ENCODE measurements at regions not wholly inside any gene's neighbourhood (a gene's known extent, or its start where the extent isn't known, plus 50 kb on each side); places are given as distances from the start of the nearest gene placed in this dataset.
A peak's percentile ranks its signal among the peaks of the same experiment; 100 is the strongest.
"Not testable (repeated sequence)": the region's sequence is repeated elsewhere in the genome, so short reads cannot be mapped to it uniquely, and the experiment has no call there.

DNA sequence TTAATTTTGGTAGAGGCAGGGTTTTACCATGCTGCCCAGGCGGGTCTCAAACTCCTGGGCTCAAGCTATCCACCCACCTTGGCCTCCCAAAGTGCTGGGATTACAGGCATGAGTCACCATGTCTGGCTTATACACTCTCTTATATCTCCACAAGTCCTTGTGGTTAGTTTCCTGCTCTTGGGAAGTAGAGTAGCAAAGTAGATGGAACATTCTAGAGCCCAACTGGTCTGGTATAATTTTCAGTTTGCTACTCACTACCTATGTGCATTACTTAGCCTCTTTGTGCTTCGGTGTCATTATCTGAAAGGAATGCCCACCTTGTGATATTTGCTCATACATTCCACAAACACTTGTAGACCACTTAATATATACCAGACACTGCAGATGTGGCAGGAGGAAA is 96.6 kb upstream of the IPO9 start:
- Mint-ChIP-seq H3K36me3 (no peaks in the 10 kb centered on the region), H3K4me3 (no peak overlapping the region), H3K27ac (no peak overlapping the region), H3K4me1 (no peaks in the 10 kb centered on the region), H3K9me3 (ENCODE audit: low read depth) (no peaks in the 10 kb centered on the region), H3K27me3 (peaks cover 11% of the 10 kb centered on the region)
- no peak for ATAC-seq
- no peak for DNase-seq
- CTCF ChIA-PET: no interaction called here

DNA sequence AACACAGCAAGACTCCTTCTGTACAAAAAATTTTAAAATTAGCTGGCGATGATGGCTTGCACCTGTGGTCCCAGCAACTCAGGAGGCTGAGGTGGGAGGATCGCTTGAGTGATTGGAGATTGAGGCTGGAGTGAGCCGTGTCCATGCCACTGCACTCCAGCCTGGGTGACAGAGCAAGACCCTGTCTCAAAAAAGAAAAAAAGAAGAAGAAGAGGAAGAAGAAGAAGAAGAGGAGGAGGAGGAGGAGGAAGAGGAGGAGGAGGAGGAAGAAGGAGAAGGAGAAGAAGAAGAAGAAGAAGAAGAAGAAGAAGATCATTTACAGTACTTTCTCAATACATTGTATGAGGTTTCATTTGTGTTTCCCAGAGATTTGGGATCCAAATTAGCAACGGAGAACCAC is 94.7 kb upstream of the IPO9 start:
- not testable (repeated sequence) for H3K36me3 Mint-ChIP-seq; H3K9me3 Mint-ChIP-seq (ENCODE audit: low read depth); H3K27ac Mint-ChIP-seq; H3K4me1 Mint-ChIP-seq; DNase-seq; ATAC-seq; H3K4me3 Mint-ChIP-seq
- peaks cover 21% of the 10 kb centered on the region for H3K27me3 Mint-ChIP-seq
- CTCF ChIA-PET: interaction anchor here (2.0 kb wide), 1 partner anchor 95 kb away, joined by 4 read pairs; the partner anchor contains the start of gene IPO9

DNA sequence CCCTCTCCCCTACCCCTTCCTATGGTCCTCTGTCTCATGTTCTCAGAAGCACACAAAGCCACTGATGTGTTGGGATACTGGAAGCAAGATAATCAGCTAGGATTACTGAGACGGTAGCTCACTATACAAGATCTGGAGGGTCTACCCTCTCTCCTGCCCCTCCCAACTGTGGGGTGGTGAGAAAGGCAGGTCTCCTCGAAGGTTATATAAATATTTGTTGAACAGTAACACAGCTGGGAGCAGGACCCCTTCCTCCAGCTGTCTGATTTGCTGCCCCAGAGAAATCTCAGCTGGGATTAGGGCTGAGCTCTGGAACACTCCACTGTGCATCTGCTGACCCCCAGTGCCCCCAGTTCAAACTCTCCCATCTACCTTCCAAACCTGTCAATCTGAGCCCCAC is 94.2 kb upstream of the IPO9 start:
- Mint-ChIP-seq H3K36me3 (no peaks in the 10 kb centered on the region), H3K27me3 (peaks cover 26% of the 10 kb centered on the region), H3K4me3 (no peak overlapping the region), H3K27ac (no peak overlapping the region), H3K9me3 (ENCODE audit: low read depth) (no peaks in the 10 kb centered on the region), H3K4me1 (peaks cover 2% of the 10 kb centered on the region)
- DNase-seq: no peak
- ATAC-seq: no peak
- CTCF ChIA-PET: interaction anchor here (2.0 kb wide), 1 partner anchor 94 kb away, joined by 4 read pairs; the partner anchor contains the start of gene IPO9

DNA sequence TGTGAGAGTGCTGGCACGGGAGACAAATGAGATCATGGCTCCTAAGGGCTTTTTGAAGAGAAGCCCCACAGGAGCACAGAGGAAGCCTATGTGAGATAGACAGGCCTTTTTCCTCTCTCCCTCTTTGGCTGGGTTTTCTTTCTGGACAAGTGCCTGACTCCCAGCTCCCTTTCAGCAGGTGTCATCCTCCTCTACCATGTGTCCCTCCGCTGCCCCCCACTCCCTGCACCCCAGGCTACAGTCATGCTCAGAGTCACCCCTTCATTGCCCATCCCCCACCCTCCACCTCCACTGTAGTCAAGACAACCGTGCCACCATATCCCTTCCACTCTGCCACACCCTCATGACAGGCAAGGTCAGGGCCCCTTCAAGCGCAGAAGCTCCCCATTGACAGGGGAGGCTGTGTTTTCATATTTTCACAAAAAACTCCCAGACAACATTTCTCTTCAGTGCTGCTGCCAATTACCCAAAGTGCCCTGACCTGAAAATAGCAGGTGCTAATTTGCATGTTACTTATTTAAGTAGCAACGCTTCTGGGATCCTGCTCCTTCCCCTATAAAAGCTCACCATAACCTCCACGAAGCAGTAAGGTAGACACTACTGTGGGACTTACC is 92.1 kb upstream of the IPO9 start:
- no peak overlapping the region for H3K4me3 Mint-ChIP-seq
- peaks cover 8% of the 10 kb centered on the region for H3K4me1 Mint-ChIP-seq
- no peaks in the 10 kb centered on the region for H3K9me3 Mint-ChIP-seq (ENCODE audit: low read depth)
- ATAC-seq (no peak), DNase-seq (no peak)
- no peak overlapping the region for H3K27ac Mint-ChIP-seq
- CTCF ChIA-PET: interaction anchor here (1.0 to 1.7 kb wide), 3 partner anchors 24 to 28 kb away, joined by 3 to 6 read pairs (median 3); no protein-coding TSS in a partner anchor
- no peaks in the 10 kb centered on the region for H3K36me3 Mint-ChIP-seq
- peaks cover 46% of the 10 kb centered on the region for H3K27me3 Mint-ChIP-seq

DNA sequence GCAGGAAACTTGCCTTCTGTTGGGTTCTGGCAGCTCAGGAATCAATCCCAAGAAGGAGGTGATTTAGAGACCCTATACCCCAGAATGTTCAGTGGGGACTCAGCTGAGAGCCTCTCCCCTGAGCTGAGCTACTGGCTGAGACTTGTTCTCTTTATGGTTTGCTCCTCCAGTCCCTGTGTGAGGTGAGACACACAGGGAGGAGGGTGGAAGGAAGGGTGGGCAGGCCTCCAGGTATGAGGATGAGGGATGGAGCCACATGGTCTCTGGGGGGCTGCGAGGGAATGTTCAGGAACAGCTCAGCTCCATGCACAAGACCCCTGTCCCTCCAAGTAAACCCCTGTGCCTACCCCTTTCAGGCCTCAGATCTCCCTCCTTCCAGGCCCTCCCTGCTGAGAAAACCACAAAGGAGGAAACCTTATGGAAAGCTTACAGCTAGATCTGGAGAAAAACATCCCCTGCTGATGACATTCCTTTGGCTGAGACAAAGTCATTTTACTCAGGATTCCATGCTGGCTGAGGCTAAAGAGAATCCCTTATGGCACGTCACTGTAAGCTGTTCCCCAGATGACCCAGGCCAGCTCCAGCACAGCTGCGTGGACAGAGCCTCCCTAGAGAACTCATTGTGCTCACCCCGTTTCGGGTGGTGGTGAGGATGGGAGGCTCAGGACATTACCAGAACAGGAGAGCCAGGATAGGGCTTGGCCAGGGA is 91.5 kb upstream of the IPO9 start:
- ATAC-seq (no peak), DNase-seq (no peak)
- Mint-ChIP-seq H3K4me1 (peaks cover 10% of the 10 kb centered on the region), H3K9me3 (ENCODE audit: low read depth) (no peaks in the 10 kb centered on the region), H3K27ac (no peak overlapping the region), H3K4me3 (no peak overlapping the region), H3K36me3 (no peaks in the 10 kb centered on the region), H3K27me3 (peaks cover 49% of the 10 kb centered on the region)
- CTCF ChIA-PET: interaction anchor here (1.0 to 1.7 kb wide), 2 partner anchors 23 to 28 kb away, joined by 3 to 6 read pairs; no protein-coding TSS in a partner anchor

DNA sequence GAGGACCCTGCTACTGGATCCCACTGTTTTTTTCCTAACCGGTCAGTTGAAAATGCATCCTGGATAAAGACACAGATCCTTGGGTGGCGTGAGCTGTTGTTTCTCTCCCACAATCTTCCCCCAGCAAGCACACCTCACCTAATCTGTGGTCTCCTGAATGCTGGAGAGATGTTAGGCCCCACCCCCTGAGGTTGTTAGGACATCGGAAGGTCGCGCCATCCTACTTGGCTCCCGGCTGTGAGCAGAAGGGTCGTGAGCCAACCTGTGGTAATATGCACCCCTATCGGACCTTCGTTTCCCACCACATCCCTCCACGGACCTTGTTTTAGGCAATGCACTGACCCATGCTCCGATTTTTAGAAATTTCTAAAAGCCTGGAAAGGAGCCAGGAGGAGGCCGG is 89.9 kb upstream of the IPO9 start:
- H3K27ac Mint-ChIP-seq: no peak overlapping the region

DNA sequence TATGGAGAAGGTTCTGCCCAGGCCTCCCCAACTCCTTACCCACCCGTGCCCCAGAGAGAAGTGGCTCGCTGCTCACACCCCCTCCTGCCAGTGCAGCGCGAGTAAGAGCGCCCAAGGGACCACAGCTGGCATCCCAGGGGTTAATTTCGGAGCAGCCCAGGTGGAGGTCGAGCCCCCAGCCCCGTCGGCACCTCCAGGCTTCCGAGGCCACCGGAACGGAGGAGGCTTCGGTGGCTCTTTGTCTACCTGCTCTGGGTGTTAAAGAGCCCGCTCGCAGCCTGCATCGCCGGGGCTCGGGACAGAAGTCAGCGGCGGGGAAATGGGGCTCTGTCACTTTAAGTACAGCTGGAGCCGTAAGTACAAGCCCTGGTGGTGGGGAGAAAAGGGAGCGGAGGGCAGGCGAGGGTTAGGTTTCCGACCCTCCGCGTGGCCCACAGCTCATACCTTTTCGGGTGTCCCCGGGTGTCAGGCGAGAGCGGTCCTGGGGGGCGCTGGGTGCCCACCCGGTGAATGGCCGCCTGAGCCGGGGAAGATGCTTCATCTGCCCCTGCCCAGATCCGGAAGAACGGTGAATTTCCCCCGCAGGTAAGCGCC is 89.4 kb upstream of the IPO9 start:
- no peaks in the 10 kb centered on the region for H3K36me3 Mint-ChIP-seq
- DNase-seq: peak; percentile 52

More for the DNA sequence above, 89.9 kb upstream of the IPO9 start:
- no peak for DNase-seq
- peak overlapping the region; percentile 65 for H3K4me3 Mint-ChIP-seq
- H3K9me3 Mint-ChIP-seq (ENCODE audit: low read depth): no peaks in the 10 kb centered on the region
- no peak for ATAC-seq
- CTCF ChIA-PET: interaction anchor here (1.0 to 1.9 kb wide), 3 partner anchors 13 to 30 kb away, joined by 4 to 6 read pairs (median 4); no protein-coding TSS in a partner anchor
- peaks cover 10% of the 10 kb centered on the region for H3K4me1 Mint-ChIP-seq
- H3K36me3 Mint-ChIP-seq: no peaks in the 10 kb centered on the region
- peaks cover 56% of the 10 kb centered on the region for H3K27me3 Mint-ChIP-seq

DNA sequence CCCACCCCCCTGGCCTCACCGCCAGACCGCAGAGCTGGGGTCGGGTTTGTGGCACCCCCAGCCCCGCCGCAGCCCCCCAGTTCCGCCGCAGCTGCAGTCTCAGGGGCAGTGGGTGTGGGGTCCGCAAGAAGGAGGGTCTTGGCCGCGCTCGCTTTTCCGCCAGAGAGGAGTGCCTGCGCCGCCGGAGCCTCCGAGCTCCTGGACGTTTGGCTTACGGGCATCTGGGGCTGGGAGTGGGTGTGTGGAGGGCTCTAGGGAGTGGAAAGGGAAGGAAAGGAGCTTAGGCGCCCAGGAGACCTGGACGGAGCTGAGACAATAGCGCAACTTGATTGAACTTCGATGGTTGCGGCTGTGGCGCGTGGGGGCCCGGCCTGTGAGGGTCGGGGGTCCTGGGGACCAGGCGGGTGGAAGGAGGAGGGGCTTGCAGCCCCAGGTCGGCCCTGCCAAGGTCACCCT is 88.8 kb upstream of the IPO9 start:
- DNase-seq (no peak), ATAC-seq (no peak)
- CTCF ChIA-PET: interaction anchor here (0.6 to 1.9 kb wide), 7 partner anchors 10 to 55 kb away, joined by 3 to 6 read pairs (median 4); no protein-coding TSS in a partner anchor
- H3K4me3 Mint-ChIP-seq: peak overlapping the region; percentile 65
- H3K4me1 Mint-ChIP-seq: peaks cover 10% of the 10 kb centered on the region
- H3K9me3 Mint-ChIP-seq (ENCODE audit: low read depth): no peaks in the 10 kb centered on the region
- H3K27ac Mint-ChIP-seq: no peak overlapping the region
- H3K27me3 Mint-ChIP-seq: peaks cover 61% of the 10 kb centered on the region
- H3K36me3 Mint-ChIP-seq: no peaks in the 10 kb centered on the region

More for the DNA sequence above, 89.4 kb upstream of the IPO9 start:
- CTCF ChIA-PET: interaction anchor here (0.6 to 1.9 kb wide), 7 partner anchors 10 to 56 kb away, joined by 3 to 6 read pairs (median 4); no protein-coding TSS in a partner anchor
- Mint-ChIP-seq H3K27me3 (peaks cover 58% of the 10 kb centered on the region), H3K4me1 (peaks cover 10% of the 10 kb centered on the region), H3K4me3 (peak overlapping the region; percentile 65), H3K9me3 (ENCODE audit: low read depth) (no peaks in the 10 kb centered on the region), H3K27ac (no peak overlapping the region)
- peak; percentile 84 for ATAC-seq

DNA sequence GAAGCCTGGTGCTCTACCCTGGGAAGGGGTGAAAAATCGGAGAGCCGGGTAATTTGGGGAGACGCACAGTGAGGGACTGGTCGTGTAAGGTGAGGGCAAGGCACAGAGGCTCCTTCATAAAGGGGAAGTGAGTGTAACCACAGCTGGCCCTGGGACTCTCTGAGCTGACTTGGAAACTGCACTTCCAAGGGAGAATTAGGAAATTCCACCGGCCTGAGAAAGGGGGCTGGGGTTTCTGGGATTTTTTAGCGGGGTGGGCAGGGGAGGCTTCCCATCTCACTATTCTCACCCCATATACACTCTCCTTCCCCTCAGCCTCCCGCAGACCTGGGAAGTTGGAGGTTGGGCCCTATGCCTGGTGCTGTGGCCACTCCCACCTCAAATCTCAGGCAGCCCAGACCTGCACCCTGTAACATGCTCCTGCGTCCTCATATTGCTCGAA is 88.3 kb upstream of the IPO9 start:
- DNase-seq (no peak), ATAC-seq (no peak)
- Mint-ChIP-seq H3K27ac (no peak overlapping the region), H3K27me3 (peaks cover 63% of the 10 kb centered on the region), H3K4me1 (peaks cover 10% of the 10 kb centered on the region), H3K36me3 (no peaks in the 10 kb centered on the region), H3K4me3 (peak overlapping the region; percentile 52), H3K9me3 (ENCODE audit: low read depth) (no peaks in the 10 kb centered on the region)
- CTCF ChIA-PET: interaction anchor here (0.6 to 1.9 kb wide), 5 partner anchors 10 to 55 kb away, joined by 3 to 6 read pairs (median 4); no protein-coding TSS in a partner anchor

DNA sequence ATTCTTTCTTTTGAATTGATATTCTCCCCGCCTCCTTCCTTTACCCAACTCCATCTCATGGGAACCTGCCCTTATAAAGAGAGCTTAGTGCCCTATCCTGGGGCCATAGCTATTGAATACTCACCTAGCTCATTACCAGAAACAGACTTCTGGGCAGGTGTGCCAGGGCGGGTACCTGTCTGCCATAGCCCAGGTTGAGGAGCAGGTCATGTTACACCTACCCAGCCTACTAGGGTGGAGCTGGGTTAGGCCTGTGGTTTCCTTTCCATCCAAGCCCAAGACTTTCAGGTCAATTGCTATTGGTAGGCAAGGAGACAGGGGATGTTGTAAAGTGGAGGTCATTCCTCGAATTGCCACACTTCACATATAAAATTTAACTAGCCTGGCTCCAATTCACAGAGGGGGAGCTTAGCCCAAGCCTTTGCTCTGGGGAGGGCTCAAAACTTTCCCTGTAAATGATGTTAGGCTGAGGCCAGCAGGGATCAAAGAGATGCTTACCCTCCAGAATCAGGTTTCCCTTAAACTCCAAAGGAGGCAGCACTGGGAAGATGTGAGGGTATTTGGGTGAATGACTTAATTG is 87.1 kb upstream of the IPO9 start:
- Mint-ChIP-seq H3K9me3 (ENCODE audit: low read depth) (no peaks in the 10 kb centered on the region), H3K4me3 (no peak overlapping the region), H3K27ac (no peak overlapping the region), H3K36me3 (no peaks in the 10 kb centered on the region), H3K4me1 (peaks cover 10% of the 10 kb centered on the region), H3K27me3 (peaks cover 65% of the 10 kb centered on the region)
- CTCF ChIA-PET: no interaction called here
- DNase-seq: no peak
- no peak for ATAC-seq

DNA sequence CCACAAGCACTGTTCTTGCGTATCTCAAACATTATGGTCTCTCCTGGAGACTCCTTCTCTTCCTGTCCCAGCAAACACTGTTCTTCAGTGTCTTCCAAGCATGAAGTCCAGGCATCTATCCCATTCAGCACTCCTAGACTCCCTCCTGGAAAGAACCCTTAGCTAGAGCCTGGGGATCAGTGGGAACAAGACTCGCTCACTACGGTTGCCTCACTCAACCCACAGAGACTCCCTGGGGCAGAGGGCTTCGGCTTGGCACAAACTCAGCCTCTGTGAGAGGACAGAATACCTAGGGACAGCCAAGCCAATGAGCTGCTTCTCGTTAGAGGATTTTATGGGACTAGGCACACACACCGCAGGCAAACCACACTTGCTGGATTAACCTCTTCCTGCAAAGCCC is 86.5 kb upstream of the IPO9 start:
- ATAC-seq: no peak
- peaks cover 68% of the 10 kb centered on the region for H3K27me3 Mint-ChIP-seq
- CTCF ChIA-PET: no interaction called here
- peaks cover 10% of the 10 kb centered on the region for H3K4me1 Mint-ChIP-seq
- no peaks in the 10 kb centered on the region for H3K9me3 Mint-ChIP-seq (ENCODE audit: low read depth)
- H3K27ac Mint-ChIP-seq: no peak overlapping the region
- no peak for DNase-seq
- no peaks in the 10 kb centered on the region for H3K36me3 Mint-ChIP-seq
- no peak overlapping the region for H3K4me3 Mint-ChIP-seq

DNA sequence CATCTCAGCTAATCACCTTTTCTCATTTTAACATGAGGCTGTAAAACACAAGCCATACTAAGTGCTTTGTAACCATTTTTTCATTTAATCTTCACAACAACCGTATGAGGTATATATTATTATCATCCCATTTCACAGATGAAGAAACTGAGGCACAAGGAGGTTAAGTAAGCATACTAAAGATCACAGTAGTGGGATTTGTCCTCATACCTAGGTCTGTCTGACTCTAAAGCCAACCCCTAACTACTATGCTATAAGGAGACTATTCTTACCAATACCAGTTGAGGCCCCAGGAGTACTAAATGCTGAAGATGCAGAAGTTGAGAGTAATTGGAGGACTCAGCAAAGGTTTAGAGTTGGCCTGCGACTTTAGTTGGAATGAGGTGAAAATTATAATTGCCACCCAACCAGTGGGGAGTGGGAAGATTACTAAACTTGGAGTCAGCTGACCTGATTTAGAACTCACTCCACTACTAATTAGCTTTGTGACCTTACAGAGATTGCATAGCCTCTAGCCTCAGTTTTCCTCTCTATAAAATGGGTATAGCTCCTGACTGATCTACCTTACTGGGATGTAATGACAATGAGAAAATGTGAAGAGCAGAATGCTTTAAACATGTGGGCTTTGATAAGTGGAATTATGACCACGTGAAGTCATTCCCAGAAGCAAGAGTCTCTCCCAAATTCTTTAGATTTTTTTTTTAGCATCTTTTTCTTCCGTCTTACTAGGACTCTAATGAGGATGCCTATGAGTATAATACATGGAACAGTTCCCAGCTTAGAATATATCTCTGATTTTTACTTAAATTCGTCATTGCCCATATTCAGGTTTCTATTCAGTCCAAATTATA is 85.8 kb upstream of the IPO9 start:
- Mint-ChIP-seq H3K27ac (no peak overlapping the region), H3K27me3 (peaks cover 62% of the 10 kb centered on the region), H3K9me3 (ENCODE audit: low read depth) (no peaks in the 10 kb centered on the region), H3K36me3 (no peaks in the 10 kb centered on the region), H3K4me1 (peaks cover 10% of the 10 kb centered on the region), H3K4me3 (no peak overlapping the region)
- DNase-seq: no peak
- CTCF ChIA-PET: no interaction called here
- ATAC-seq: no peak

All from activated CD8-positive, alpha-beta memory T cell treated with anti-CD3 and anti-CD28 coated beads, Interleukin-2, amount 10 ng/mL, durations not matched to agents 7 days and 5 days (primary cell).